NT2/D1 (cell line): ENCODE measurements at regions not wholly inside any gene's neighbourhood (a gene's known extent, or its start where the extent isn't known, plus 50 kb on each side); places are given as distances from the start of the nearest gene placed in this dataset.

Source experiments
- SUZ12 ChIP-seq: IDR thresholded peaks from 2 replicates; pipeline ENCODE4 v1.6.1; 2011; ENCODE audit not compliant: insufficient read length, insufficient read depth; ENCODE audit errors: extremely low read depth
- YY1 ChIP-seq: IDR thresholded peaks from 2 replicates; pipeline ENCODE4 v1.6.1; 2011; ENCODE audit not compliant: insufficient read length, insufficient read depth
- ZNF274 ChIP-seq: IDR thresholded peaks from 2 replicates; pipeline ENCODE4 v1.6.1; 2011; ENCODE audit warnings: mild to moderate bottlenecking, low read depth, low read length

DNA sequence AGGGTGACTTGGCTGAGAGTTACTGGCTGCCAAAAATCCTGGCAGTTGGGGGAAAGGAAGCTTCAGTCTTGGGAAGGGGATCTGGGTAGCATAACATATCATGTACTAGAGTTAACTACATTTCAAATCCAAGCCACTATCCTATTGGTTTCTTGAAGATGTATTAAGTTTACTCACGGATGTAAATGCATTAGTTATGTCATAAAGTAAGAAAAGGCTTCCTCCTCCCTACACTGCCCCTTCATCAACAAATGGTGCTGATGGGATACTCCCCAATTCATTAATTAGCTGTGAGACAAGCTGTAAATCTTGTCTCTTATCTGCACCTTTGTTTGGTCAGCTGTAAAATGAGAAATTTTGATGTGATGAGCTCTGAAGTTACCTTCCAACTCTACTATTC lies 150.1 kb upstream of the SOX5 start:
- TF ChIP-seq SUZ12, result no peak
- TF ChIP-seq YY1, result no peak
- no peak for TF ChIP-seq ZNF274
